ENCODE measurements at regions not wholly inside any gene's neighbourhood (a gene's known extent, or its start where the extent isn't known, plus 50 kb on each side); places are given as distances from the start of the nearest gene placed in this dataset.

DNA sequence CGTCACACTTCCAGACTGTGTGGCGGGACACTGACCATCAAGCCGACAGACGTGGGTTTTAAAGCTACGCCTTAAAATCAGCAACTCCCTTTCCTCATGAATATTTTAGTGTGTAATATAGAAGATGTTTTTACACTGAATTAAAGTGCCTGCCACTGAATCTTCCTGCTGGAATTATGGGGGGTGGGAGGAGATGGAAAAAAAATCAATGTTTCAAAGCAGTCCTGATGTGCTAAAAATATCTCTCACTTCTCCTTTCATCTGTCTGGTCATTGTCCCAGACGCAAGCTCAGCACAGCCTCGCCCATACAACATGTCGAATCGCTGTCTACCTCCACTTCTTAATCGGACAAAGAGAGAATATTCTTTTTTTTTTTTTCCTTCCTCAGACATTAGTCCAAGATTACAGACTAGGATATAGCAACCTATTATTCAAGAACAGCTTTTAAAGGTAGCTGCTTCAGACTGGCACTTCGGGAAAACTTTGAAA, 165.1 kb upstream of the KLF14 start (continued):
- TF ChIP-seq ZNF266 (tag by site-specific recombination; IDR thresholded peaks at IDR 0.05; ENCODE audit: low read depth) (no peak), KLF10 (tag by site-specific recombination; IDR thresholded peaks at IDR 0.05) (no peak), YY1 (tag by site-specific recombination; IDR thresholded peaks at IDR 0.05) (no peak), ZNF747 (tag by site-specific recombination; IDR thresholded peaks at IDR 0.05) (no peak), ZFP37 (tag by site-specific recombination; IDR thresholded peaks at IDR 0.05) (no peak), ZNF248 (tag by site-specific recombination; IDR thresholded peaks at IDR 0.05) (no peak), KLF1 (tag by site-specific recombination; IDR thresholded peaks at IDR 0.05) (no peak)
- TF ChIP-seq, protein P1, sequence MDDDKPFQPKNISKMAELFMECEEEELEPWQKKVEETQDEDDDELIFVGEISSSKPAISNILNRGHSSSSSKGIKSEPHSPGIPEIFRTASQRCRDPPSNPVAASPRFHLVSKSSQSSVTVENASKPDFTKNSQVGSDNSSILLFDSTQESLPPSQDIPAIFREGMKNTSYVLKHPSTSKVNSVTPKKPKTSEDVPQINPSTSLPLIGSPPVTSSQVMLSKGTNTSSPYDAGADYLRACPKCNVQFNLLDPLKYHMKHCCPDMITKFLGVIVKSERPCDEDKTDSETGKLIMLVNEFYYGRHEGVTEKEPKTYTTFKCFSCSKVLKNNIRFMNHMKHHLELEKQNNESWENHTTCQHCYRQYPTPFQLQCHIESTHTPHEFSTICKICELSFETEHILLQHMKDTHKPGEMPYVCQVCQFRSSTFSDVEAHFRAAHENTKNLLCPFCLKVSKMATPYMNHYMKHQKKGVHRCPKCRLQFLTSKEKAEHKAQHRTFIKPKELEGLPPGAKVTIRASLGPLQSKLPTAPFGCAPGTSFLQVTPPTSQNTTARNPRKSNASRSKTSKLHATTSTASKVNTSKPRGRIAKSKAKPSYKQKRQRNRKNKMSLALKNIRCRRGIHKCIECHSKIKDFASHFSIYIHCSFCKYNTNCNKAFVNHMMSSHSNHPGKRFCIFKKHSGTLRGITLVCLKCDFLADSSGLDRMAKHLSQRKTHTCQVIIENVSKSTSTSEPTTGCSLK (tag by site-specific recombination; IDR thresholded peaks at IDR 0.05), result no peak

DNA sequence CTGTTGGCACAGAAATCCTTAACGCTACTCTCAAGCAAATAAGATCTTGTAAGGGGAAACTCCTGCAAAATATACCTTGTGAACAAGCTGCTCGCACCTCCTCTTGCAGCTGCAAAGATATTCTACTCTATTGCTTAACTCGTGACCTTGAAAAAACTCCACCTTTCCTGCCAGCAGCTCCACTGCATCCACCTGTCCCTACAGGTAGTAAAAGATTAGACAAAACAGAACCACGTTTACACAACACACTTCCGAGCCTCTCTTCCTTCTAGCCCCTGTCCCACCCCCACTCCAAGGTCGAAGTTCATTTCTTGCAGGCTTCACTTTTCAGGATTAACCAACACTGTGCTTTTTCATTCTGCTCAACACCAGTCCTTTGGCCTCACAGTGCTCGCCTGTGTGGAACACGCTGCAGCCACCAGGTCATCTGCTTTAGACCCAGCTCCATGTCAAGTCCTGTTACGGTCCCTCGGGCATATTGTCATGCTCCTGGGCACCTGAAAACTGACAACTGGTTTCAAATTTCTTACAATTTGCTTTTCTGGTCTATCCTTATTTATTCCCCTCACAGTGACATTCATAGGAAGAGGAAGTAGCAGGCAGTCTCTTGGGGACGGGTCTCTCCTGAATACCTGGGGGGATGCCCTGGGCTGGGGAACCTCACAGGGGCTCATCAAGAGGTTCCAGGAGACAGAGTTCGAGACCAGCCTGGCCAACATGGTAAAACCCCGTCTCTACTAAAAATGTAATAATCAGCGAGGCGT, 165.8 kb upstream of the KLF14 start:
- Histone ChIP-seq H3K27ac (ENCODE audit: extremely low read depth, low read depth, low read length) (no peak overlapping the region), H3K4me3 (ENCODE audit: low read depth, low read length) (no peak overlapping the region), H3K4me1 (ENCODE audit: control insufficient read depth, insufficient read depth, low read length) (peaks cover 17% of the 10 kb centered on the region), H3K9me3 (ENCODE audit: control insufficient read depth, insufficient read depth, low read depth, low read length) (no peaks in the 10 kb centered on the region), H3K36me3 (ENCODE audit: control insufficient read depth in 2 of 2, insufficient read depth in 1 of 2, low read length in 2 of 2) (no peaks in the 10 kb centered on the region)
- TF ChIP-seq, protein P2, sequence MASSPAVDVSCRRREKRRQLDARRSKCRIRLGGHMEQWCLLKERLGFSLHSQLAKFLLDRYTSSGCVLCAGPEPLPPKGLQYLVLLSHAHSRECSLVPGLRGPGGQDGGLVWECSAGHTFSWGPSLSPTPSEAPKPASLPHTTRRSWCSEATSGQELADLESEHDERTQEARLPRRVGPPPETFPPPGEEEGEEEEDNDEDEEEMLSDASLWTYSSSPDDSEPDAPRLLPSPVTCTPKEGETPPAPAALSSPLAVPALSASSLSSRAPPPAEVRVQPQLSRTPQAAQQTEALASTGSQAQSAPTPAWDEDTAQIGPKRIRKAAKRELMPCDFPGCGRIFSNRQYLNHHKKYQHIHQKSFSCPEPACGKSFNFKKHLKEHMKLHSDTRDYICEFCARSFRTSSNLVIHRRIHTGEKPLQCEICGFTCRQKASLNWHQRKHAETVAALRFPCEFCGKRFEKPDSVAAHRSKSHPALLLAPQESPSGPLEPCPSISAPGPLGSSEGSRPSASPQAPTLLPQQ (tag by site-specific recombination; IDR thresholded peaks at IDR 0.05), result no peak
- TF ChIP-seq, protein P3, sequence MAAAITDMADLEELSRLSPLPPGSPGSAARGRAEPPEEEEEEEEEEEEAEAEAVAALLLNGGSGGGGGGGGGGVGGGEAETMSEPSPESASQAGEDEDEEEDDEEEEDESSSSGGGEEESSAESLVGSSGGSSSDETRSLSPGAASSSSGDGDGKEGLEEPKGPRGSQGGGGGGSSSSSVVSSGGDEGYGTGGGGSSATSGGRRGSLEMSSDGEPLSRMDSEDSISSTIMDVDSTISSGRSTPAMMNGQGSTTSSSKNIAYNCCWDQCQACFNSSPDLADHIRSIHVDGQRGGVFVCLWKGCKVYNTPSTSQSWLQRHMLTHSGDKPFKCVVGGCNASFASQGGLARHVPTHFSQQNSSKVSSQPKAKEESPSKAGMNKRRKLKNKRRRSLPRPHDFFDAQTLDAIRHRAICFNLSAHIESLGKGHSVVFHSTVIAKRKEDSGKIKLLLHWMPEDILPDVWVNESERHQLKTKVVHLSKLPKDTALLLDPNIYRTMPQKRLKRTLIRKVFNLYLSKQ (tag by site-specific recombination; IDR thresholded peaks at IDR 0.05; ENCODE audit: borderline replicate concordance), result no peak
- TF ChIP-seq, protein P4, sequence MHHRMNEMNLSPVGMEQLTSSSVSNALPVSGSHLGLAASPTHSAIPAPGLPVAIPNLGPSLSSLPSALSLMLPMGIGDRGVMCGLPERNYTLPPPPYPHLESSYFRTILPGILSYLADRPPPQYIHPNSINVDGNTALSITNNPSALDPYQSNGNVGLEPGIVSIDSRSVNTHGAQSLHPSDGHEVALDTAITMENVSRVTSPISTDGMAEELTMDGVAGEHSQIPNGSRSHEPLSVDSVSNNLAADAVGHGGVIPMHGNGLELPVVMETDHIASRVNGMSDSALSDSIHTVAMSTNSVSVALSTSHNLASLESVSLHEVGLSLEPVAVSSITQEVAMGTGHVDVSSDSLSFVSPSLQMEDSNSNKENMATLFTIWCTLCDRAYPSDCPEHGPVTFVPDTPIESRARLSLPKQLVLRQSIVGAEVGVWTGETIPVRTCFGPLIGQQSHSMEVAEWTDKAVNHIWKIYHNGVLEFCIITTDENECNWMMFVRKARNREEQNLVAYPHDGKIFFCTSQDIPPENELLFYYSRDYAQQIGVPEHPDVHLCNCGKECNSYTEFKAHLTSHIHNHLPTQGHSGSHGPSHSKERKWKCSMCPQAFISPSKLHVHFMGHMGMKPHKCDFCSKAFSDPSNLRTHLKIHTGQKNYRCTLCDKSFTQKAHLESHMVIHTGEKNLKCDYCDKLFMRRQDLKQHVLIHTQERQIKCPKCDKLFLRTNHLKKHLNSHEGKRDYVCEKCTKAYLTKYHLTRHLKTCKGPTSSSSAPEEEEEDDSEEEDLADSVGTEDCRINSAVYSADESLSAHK (tag by site-specific recombination; IDR thresholded peaks at IDR 0.05), result peak; percentile 62
- CTCF ChIA-PET, result interaction anchor here (0.8 to 5.8 kb wide), 4 partner anchors 12 to 139 kb away, joined by 3 to 91 read pairs (median 7); no protein-coding TSS in a partner anchor
- POLR2A ChIA-PET, result no interaction called here

DNA sequence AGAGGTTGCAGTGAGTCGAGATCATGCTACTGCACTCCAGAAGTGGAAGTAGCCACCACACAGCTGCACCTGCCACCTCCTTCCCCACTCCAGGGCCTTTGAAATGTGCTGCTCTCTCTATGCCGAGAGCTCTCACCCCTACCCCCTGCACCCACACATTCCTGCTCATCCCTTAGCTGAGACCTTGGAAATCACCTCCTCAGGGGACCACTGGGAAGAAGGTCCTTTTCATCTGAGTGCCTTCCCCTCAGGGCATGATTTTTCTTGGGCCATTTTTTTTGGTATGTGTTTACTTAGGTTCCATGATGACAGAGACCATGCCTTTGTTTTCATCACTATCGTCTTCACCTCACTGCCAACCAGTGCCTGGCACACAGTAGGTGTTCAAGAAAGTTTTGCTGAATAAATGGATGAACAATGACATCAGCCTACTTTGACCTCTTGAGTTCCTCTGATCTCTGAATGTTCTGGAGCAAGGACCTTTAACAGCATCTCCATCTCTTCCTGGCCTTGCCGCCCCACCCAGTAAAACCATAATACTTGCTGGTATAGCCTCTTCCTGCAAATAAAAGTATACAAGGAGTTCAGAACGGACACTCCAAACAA, 166.6 kb upstream of the KLF14 start:
- no peak overlapping the region for H3K4me3 ChIP-seq (ENCODE audit: low read depth, low read length)
- TF ChIP-seq ZNF221 (tag by site-specific recombination; IDR thresholded peaks at IDR 0.05; ENCODE audit: borderline replicate concordance), result no peak
- 0 out of 2 replicates have a peak, but pooled peaks have one; percentile 16 for TF ChIP-seq OSR2 (tag by site-specific recombination; IDR thresholded peaks at IDR 0.05)
- no peak for TF ChIP-seq ZNF391 (tag by site-specific recombination; IDR thresholded peaks at IDR 0.05; ENCODE audit: borderline replicate concordance, low read depth)
- TF ChIP-seq ZNF623 (tag by site-specific recombination; IDR thresholded peaks at IDR 0.05), result no peak
- TF ChIP-seq GLIS1 (tag by site-specific recombination; IDR thresholded peaks at IDR 0.05), result peak; percentile 31; the same call in 1 of the 2 replicates
- TF ChIP-seq SCRT1 (tag by site-specific recombination; IDR thresholded peaks at IDR 0.05; ENCODE audit: borderline replicate concordance), result no peak
- ChIA-PET POLR2A (no interaction called here), CTCF (interaction anchor here (0.6 to 2.8 kb wide), 2 partner anchors 82 to 96 kb away, joined by 3 to 10 read pairs; no protein-coding TSS in a partner anchor)
- H3K4me1 ChIP-seq (ENCODE audit: control insufficient read depth, insufficient read depth, low read length), result peaks cover 17% of the 10 kb centered on the region
- no peaks in the 10 kb centered on the region for H3K9me3 ChIP-seq (ENCODE audit: control insufficient read depth, insufficient read depth, low read depth, low read length)
- H3K36me3 ChIP-seq (ENCODE audit: control insufficient read depth in 2 of 2, insufficient read depth in 1 of 2, low read length in 2 of 2), result no peaks in the 10 kb centered on the region
- H3K27ac ChIP-seq (ENCODE audit: extremely low read depth, low read depth, low read length), result no peak overlapping the region

All from HEK293 (cell line).